ENCODE measurements at regions not wholly inside any gene's neighbourhood (a gene's known extent, or its start where the extent isn't known, plus 50 kb on each side); places are given as distances from the start of the nearest gene placed in this dataset.

DNA sequence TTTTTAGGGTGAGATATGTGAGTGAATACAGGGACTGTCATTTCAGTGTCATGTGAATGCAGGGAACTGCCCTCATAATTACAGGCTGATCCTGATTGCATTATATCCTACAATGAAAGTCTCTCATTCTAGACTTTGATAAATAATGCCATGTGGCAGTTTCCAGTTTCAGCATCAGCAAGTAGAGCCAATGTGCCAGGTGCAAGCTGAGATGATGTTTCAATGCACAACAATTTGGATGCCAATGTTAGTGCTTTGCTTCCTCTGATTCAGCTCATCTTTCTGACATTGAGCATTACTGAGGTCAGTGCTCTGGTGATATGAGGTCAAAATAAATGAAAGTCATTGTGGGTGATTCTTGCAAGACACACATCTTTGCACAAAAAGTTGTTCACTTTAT, 63.7 kb upstream of the TFPI start:
- TF ChIP-seq, protein P1, sequence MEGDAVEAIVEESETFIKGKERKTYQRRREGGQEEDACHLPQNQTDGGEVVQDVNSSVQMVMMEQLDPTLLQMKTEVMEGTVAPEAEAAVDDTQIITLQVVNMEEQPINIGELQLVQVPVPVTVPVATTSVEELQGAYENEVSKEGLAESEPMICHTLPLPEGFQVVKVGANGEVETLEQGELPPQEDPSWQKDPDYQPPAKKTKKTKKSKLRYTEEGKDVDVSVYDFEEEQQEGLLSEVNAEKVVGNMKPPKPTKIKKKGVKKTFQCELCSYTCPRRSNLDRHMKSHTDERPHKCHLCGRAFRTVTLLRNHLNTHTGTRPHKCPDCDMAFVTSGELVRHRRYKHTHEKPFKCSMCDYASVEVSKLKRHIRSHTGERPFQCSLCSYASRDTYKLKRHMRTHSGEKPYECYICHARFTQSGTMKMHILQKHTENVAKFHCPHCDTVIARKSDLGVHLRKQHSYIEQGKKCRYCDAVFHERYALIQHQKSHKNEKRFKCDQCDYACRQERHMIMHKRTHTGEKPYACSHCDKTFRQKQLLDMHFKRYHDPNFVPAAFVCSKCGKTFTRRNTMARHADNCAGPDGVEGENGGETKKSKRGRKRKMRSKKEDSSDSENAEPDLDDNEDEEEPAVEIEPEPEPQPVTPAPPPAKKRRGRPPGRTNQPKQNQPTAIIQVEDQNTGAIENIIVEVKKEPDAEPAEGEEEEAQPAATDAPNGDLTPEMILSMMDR (IDR thresholded peaks at IDR 0.05; ENCODE audit: low read depth, low read length), result no peak
- no peak for TF ChIP-seq POLR2A (IDR thresholded peaks at IDR 0.05; ENCODE audit: extremely low read depth, insufficient read length)

Measured in NB4 (cell line).